ENCODE measurements at regions not wholly inside any gene's neighbourhood (a gene's known extent, or its start where the extent isn't known, plus 50 kb on each side); places are given as distances from the start of the nearest gene placed in this dataset.

- no peak for DNase-seq
- Histone ChIP-seq H3K4me1 (no peaks in the 10 kb centered on the region), H3K27me3 (no peaks in the 10 kb centered on the region), H3K27ac (no peak overlapping the region), H3K36me3 (no peaks in the 10 kb centered on the region), H3K4me3 (replicated peaks in 1 of 3) (no peak overlapping the region), H3K9me3 (no peaks in the 10 kb centered on the region)
- no peak for TF ChIP-seq POLR2A (IDR thresholded peaks at IDR 0.05)
- TF ChIP-seq, protein P1, sequence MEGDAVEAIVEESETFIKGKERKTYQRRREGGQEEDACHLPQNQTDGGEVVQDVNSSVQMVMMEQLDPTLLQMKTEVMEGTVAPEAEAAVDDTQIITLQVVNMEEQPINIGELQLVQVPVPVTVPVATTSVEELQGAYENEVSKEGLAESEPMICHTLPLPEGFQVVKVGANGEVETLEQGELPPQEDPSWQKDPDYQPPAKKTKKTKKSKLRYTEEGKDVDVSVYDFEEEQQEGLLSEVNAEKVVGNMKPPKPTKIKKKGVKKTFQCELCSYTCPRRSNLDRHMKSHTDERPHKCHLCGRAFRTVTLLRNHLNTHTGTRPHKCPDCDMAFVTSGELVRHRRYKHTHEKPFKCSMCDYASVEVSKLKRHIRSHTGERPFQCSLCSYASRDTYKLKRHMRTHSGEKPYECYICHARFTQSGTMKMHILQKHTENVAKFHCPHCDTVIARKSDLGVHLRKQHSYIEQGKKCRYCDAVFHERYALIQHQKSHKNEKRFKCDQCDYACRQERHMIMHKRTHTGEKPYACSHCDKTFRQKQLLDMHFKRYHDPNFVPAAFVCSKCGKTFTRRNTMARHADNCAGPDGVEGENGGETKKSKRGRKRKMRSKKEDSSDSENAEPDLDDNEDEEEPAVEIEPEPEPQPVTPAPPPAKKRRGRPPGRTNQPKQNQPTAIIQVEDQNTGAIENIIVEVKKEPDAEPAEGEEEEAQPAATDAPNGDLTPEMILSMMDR (IDR thresholded peaks at IDR 0.05) = no peak
- WGBS, 2 donors = 78 to 80% methylated on average over 4 of the region's 4 CpGs
- intact Hi-C loops (cut with DNase I) = no loop called here
Observed at GRCh38 chr14:97993508-97994019, 1196.4 kb downstream of the VRK1 start.

- no peaks in the 10 kb centered on the region for H3K27me3 ChIP-seq
- no peak for DNase-seq
- H3K27ac ChIP-seq = no peak overlapping the region
- intact Hi-C loops (cut with DNase I) = no loop called here
- TF ChIP-seq, protein P1 (IDR thresholded peaks at IDR 0.05) = no peak
- TF ChIP-seq POLR2A (IDR thresholded peaks at IDR 0.05) = no peak
- 68 to 73% methylated on average over 5 of the region's 5 CpGs for WGBS, 2 donors
- no peaks in the 10 kb centered on the region for H3K4me1 ChIP-seq
- no peaks in the 10 kb centered on the region for H3K9me3 ChIP-seq
- no peak overlapping the region for H3K4me3 ChIP-seq (replicated peaks in 1 of 3)
- no peaks in the 10 kb centered on the region for H3K36me3 ChIP-seq
Observed at GRCh38 chr14:97994020-97994531, 1196.9 kb downstream of the VRK1 start.

- Histone ChIP-seq H3K9me3 (no peaks in the 10 kb centered on the region), H3K4me3 (replicated peaks in 1 of 3) (no peak overlapping the region), H3K27me3 (no peaks in the 10 kb centered on the region), H3K36me3 (no peaks in the 10 kb centered on the region), H3K4me1 (no peaks in the 10 kb centered on the region), H3K27ac (no peak overlapping the region)
- no peak for DNase-seq
- intact Hi-C loops (cut with DNase I) = no loop called here
- TF ChIP-seq, protein P1 (IDR thresholded peaks at IDR 0.05) = no peak
- no peak for TF ChIP-seq POLR2A (IDR thresholded peaks at IDR 0.05)
- 94 to 95% methylated on average over 2 of the region's 2 CpGs for WGBS, 2 donors
Observed at GRCh38 chr14:97995038-97995437, 1197.9 kb downstream of the VRK1 start.

DNA sequence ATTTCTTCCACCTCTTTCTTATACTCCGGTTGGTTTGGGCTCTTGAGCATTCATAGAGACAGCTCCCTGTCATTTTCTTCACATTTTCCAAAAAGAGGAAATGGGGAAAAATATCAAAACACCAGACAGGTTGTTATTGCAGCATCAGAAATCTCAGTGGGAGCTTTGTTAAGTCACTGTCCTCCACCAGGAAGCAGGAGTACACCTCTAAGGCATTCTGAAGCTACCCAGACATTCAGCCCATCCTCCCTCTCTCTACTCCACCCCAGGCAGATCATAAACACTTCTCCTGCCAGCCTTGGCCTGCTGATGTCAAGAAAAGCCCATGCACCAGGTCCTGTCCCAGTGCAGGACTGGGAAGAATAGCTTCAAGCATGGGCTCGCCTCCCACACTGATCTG, 1198.3 kb downstream of the VRK1 start:
- intact Hi-C loops (cut with DNase I) = no loop called here
- Histone ChIP-seq H3K36me3 (no peaks in the 10 kb centered on the region), H3K9me3 (no peaks in the 10 kb centered on the region), H3K4me1 (no peaks in the 10 kb centered on the region), H3K27ac (no peak overlapping the region), H3K27me3 (no peaks in the 10 kb centered on the region), H3K4me3 (replicated peaks in 1 of 3) (no peak overlapping the region)
- no peak for TF ChIP-seq POLR2A (IDR thresholded peaks at IDR 0.05)
- TF ChIP-seq, protein P1 (IDR thresholded peaks at IDR 0.05) = no peak
- WGBS, 2 donors = 84 to 90% methylated on average over 2 of the region's 2 CpGs
- DNase-seq = no peak

- no peaks in the 10 kb centered on the region for H3K9me3 ChIP-seq
- no peaks in the 10 kb centered on the region for H3K27me3 ChIP-seq
- H3K27ac ChIP-seq = no peak overlapping the region
- no peaks in the 10 kb centered on the region for H3K36me3 ChIP-seq
- no peak for TF ChIP-seq POLR2A (IDR thresholded peaks at IDR 0.05)
- TF ChIP-seq, protein P1 (IDR thresholded peaks at IDR 0.05) = no peak
- intact Hi-C loops (cut with DNase I) = no loop called here
- no peak overlapping the region for H3K4me3 ChIP-seq (replicated peaks in 1 of 3)
- WGBS, 2 donors = 90 to 93% methylated on average over 7 of the region's 7 CpGs
- DNase-seq = no peak
- H3K4me1 ChIP-seq = no peaks in the 10 kb centered on the region
Observed at GRCh38 chr14:98006008-98006407, 1208.8 kb downstream of the VRK1 start.
